Panc1 (cell line): ENCODE measurements at regions not wholly inside any gene's neighbourhood (a gene's known extent, or its start where the extent isn't known, plus 50 kb on each side); places are given as distances from the start of the nearest gene placed in this dataset.

Experiments
- ATAC-seq: fragments of 200-7000 bp; cut with Tn5 transposase; 2 replicates; pipeline ENCODE4 v1.9.1; 2020; ENCODE audit warnings: mild to moderate bottlenecking, moderate library complexity
- BruUV-seq: library from RNA; stranded (reverse); fragments of 400-500 nt; replicated peaks from 2 replicates; lab custom pipeline; 2021; lab: Mats Ljungman, UMichigan
- CTCF ChIA-PET: fragments of 300-600 bp; sonication (Branson Sonifier 250); formaldehyde crosslinking; loops from one replicate; lab custom pipeline; 2022; ENCODE audit warnings: antibody characterized with exemption; lab: Charles Lee
- POLR2A ChIA-PET: fragments of 300-600 bp; sonication (Branson Sonifier 250); formaldehyde crosslinking; loops from one replicate; lab custom pipeline; 2022; ENCODE audit warnings: antibody characterized with exemption; lab: Charles Lee
- DNase-seq: peaks from one replicate; pipeline ENCODE4 v3.0.0-alpha.2; 2010; ENCODE audit warnings: low read depth, low spot score
- H3K27ac ChIP-seq: 2 replicates; pipeline ENCODE4 v1.5.1; 2011; ENCODE audit warnings: mild to moderate bottlenecking, low read length, inconsistent platforms
- H3K27me3 ChIP-seq: fragments of 200-500 bp; sonication (Bioruptor generic); 2 replicates; pipeline ENCODE4 v1.6.0; 2014; ENCODE audit warnings: low read length, inconsistent platforms; ENCODE audit not compliant: control insufficient read depth, insufficient read depth
- H3K36me3 ChIP-seq: fragments of 200-500 bp; sonication (Bioruptor generic); 2 replicates; pipeline ENCODE4 v1.5.1; 2014; ENCODE audit warnings: inconsistent platforms, mild to moderate bottlenecking, low read length, moderate library complexity; ENCODE audit not compliant: control insufficient read depth, insufficient read depth
- H3K4me1 ChIP-seq: 2 replicates; pipeline ENCODE4 v1.5.1; 2011; ENCODE audit warnings: inconsistent platforms, mild to moderate bottlenecking, low read length, moderate library complexity; ENCODE audit not compliant: control insufficient read depth, insufficient read depth
- H3K4me3 ChIP-seq, 2 experiments: 2 replicates each; pipeline ENCODE4 v1.5.1; 2011 to 2012; ENCODE audit warnings: low read depth in 2 of 2, low read length in 2 of 2, mild to moderate bottlenecking in 2 of 2, inconsistent platforms in 1 of 2, moderate library complexity in 1 of 2
- H3K9me3 ChIP-seq: fragments of 200-500 bp; sonication (Bioruptor generic); 2 replicates; pipeline ENCODE4 v1.5.1; 2014; ENCODE audit warnings: low read depth, mild to moderate bottlenecking, inconsistent platforms, low read length, moderate library complexity; ENCODE audit not compliant: control insufficient read depth, insufficient read depth
- CTCF ChIP-seq: fragments of 450-650 bp; IDR thresholded peaks from 2 replicates; pipeline ENCODE4 v1.5.1; 2017; ENCODE audit warnings: mild to moderate bottlenecking
- POLR2AphosphoS5 ChIP-seq: IDR thresholded peaks from 2 replicates; pipeline ENCODE4 v1.6.1; 2012; ENCODE audit warnings: mild to moderate bottlenecking, low read depth, low read length, moderate library complexity
- REST ChIP-seq, 2 experiments: IDR thresholded peaks; 2 replicates each; pipeline ENCODE4 v1.6.1; 2011 to 2012; ENCODE audit warnings: low read depth in 2 of 2, control low read depth in 1 of 2, low read length in 1 of 2, mild to moderate bottlenecking in 1 of 2, moderate library complexity in 1 of 2; ENCODE audit not compliant: insufficient read depth in 1 of 2
- SIN3A ChIP-seq: IDR thresholded peaks from 2 replicates; pipeline ENCODE4 v1.6.1; 2012; ENCODE audit warnings: low read depth, mild to moderate bottlenecking, low read length, moderate library complexity, borderline replicate concordance; ENCODE audit not compliant: insufficient read depth
- TCF7L2 ChIP-seq: IDR thresholded peaks from 2 replicates; pipeline ENCODE4 v1.6.1; 2011; ENCODE audit warnings: mild to moderate bottlenecking, low read depth, low read length, inconsistent platforms
- in situ Hi-C: cut with HindIII; loops from 2 replicates; pipeline ENCODE4 v1.10.0; 2016; ENCODE audit warnings: low sequenced_read_pairs, low pct_unique_long_range_greater_than_20kb
- intact Hi-C: fragments of 100-400 bp; cut with micrococcal nuclease; formaldehyde crosslinking; loops from one replicate; pipeline ENCODE4 v1.10.0; 2022; ENCODE audit not compliant: unreplicated experiment

GRCh38 chr4:15362541-15362940, 65.3 kb upstream of the C1QTNF7 start:
- no peak overlapping the region for H3K4me3 ChIP-seq
- ChIA-PET POLR2A (no interaction called here), CTCF (no interaction called here)
- H3K36me3 ChIP-seq = no peaks in the 10 kb centered on the region
- H3K4me1 ChIP-seq = no peaks in the 10 kb centered on the region
- H3K27me3 ChIP-seq = no peaks in the 10 kb centered on the region
- no peak for TF ChIP-seq REST (IDR thresholded peaks at IDR 0.05; ENCODE audit: insufficient read depth in 1 of 2, low read depth in 2 of 2, low read length in 1 of 2)
- no peak for TF ChIP-seq POLR2AphosphoS5
- TF ChIP-seq CTCF = no peak
- no TSS peak for BruUV-seq
- no peaks in the 10 kb centered on the region for H3K9me3 ChIP-seq
- in situ Hi-C loops = no loop called here
- H3K27ac ChIP-seq = no peak overlapping the region
- intact Hi-C loops = no loop called here
- DNase-seq = no peak
- no peak for ATAC-seq

- in situ Hi-C loops = no loop called here
- no peaks in the 10 kb centered on the region for H3K27me3 ChIP-seq
- intact Hi-C loops = no loop called here
- no TSS peak for BruUV-seq
- H3K4me3 ChIP-seq = no peak overlapping the region
- ChIA-PET POLR2A (no interaction called here), CTCF (no interaction called here)
- H3K36me3 ChIP-seq = no peaks in the 10 kb centered on the region
- no peak overlapping the region for H3K27ac ChIP-seq
- no peak for DNase-seq
- TF ChIP-seq TCF7L2 (no peak), CTCF (no peak), POLR2AphosphoS5 (no peak), SIN3A (no peak), REST (IDR thresholded peaks at IDR 0.05; ENCODE audit: insufficient read depth in 1 of 2, low read depth in 2 of 2, low read length in 1 of 2) (no peak)
- H3K4me1 ChIP-seq = no peaks in the 10 kb centered on the region
- ATAC-seq = no peak
- no peaks in the 10 kb centered on the region for H3K9me3 ChIP-seq
Observed at GRCh38 chr4:15364183-15364582, 63.6 kb upstream of the C1QTNF7 start.
